ENCODE measurements at regions not wholly inside any gene's neighbourhood (a gene's known extent, or its start where the extent isn't known, plus 50 kb on each side); places are given as distances from the start of the nearest gene placed in this dataset.

DNA sequence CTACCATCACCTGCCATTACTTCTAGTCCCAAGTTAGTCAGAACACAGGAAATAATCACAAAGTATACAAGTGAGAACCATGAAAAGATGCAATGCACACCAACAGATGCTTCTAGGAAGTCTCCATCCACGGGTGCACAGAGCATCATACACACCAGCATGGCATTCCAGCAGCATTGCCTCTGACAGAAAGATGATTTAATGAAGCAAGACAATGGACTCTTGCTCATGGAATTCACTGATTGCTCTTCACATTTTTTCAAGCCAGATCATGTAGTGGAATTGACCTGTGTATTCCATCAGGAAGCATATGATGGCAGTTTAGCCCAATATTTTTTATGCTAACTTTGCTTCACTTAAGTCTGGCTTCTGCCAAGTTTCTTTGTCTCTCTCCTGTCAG lies 406.3 kb upstream of the RGS17 start:
- H3K56ac ChIP-seq (ENCODE audit: extremely low read depth, insufficient read depth, low read length): no peak overlapping the region
- no peak overlapping the region for H4K5ac ChIP-seq (ENCODE audit: low read depth, low read length)
- no peak overlapping the region for H4K8ac ChIP-seq (ENCODE audit: low read depth in 2 of 2, low read length in 2 of 2)
- TF ChIP-seq, protein P1, sequence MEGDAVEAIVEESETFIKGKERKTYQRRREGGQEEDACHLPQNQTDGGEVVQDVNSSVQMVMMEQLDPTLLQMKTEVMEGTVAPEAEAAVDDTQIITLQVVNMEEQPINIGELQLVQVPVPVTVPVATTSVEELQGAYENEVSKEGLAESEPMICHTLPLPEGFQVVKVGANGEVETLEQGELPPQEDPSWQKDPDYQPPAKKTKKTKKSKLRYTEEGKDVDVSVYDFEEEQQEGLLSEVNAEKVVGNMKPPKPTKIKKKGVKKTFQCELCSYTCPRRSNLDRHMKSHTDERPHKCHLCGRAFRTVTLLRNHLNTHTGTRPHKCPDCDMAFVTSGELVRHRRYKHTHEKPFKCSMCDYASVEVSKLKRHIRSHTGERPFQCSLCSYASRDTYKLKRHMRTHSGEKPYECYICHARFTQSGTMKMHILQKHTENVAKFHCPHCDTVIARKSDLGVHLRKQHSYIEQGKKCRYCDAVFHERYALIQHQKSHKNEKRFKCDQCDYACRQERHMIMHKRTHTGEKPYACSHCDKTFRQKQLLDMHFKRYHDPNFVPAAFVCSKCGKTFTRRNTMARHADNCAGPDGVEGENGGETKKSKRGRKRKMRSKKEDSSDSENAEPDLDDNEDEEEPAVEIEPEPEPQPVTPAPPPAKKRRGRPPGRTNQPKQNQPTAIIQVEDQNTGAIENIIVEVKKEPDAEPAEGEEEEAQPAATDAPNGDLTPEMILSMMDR (conservative IDR thresholded peaks at IDR 0.05; ENCODE audit: low read depth, low read length): no peak
- TF ChIP-seq NFE2L2 (IDR thresholded peaks at IDR 0.05; ENCODE audit: low read depth, low read length) (no peak), MAFK (IDR thresholded peaks at IDR 0.05; ENCODE audit: low read depth, low read length) (no peak), POLR2A (IDR thresholded peaks at IDR 0.05; ENCODE audit: low read depth, low read length) (no peak), RFX5 (IDR thresholded peaks at IDR 0.05; ENCODE audit: low read depth, low read length) (no peak), MXI1 (IDR thresholded peaks at IDR 0.05; ENCODE audit: borderline replicate concordance, low read depth, low read length) (no peak), CEBPB (IDR thresholded peaks at IDR 0.05; ENCODE audit: low read depth, low read length) (no peak), SMC3 (IDR thresholded peaks at IDR 0.05; ENCODE audit: low read depth, low read length) (no peak), MAZ (IDR thresholded peaks at IDR 0.05; ENCODE audit: borderline replicate concordance, low read depth, low read length) (no peak), RCOR1 (IDR thresholded peaks at IDR 0.05; ENCODE audit: insufficient replicate concordance, low read length) (no peak), CHD1 (IDR thresholded peaks at IDR 0.05; ENCODE audit: low read depth, low read length) (no peak), BHLHE40 (IDR thresholded peaks at IDR 0.05; ENCODE audit: low read depth, low read length) (no peak)
- TF ChIP-seq, protein P2, sequence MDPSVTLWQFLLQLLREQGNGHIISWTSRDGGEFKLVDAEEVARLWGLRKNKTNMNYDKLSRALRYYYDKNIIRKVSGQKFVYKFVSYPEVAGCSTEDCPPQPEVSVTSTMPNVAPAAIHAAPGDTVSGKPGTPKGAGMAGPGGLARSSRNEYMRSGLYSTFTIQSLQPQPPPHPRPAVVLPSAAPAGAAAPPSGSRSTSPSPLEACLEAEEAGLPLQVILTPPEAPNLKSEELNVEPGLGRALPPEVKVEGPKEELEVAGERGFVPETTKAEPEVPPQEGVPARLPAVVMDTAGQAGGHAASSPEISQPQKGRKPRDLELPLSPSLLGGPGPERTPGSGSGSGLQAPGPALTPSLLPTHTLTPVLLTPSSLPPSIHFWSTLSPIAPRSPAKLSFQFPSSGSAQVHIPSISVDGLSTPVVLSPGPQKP (IDR thresholded peaks at IDR 0.05; ENCODE audit: borderline replicate concordance, low read depth, low read length): no peak
- TF ChIP-seq, protein P3, sequence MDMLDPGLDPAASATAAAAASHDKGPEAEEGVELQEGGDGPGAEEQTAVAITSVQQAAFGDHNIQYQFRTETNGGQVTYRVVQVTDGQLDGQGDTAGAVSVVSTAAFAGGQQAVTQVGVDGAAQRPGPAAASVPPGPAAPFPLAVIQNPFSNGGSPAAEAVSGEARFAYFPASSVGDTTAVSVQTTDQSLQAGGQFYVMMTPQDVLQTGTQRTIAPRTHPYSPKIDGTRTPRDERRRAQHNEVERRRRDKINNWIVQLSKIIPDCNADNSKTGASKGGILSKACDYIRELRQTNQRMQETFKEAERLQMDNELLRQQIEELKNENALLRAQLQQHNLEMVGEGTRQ (IDR thresholded peaks at IDR 0.05; ENCODE audit: low read depth, low read length): no peak
- no peaks in the 10 kb centered on the region for H3K9me1 ChIP-seq (ENCODE audit: insufficient read depth, low read length)
- H2BK15ac ChIP-seq (ENCODE audit: low read depth, low read length): no peak overlapping the region
- H3K9ac ChIP-seq (ENCODE audit: low read depth, low read length): no peak overlapping the region
- in situ Hi-C loops (cut with MboI; ENCODE audit: low sequenced_read_pairs) (no loop called here), intact Hi-C loops (cut with micrococcal nuclease) (no loop called here), dilution Hi-C loops (cut with HindIII; ENCODE audit: low sequenced_read_pairs, unreplicated experiment) (no loop called here)
- H3K9me3 ChIP-seq (ENCODE audit: control insufficient read depth, insufficient read depth, low read length): peaks cover 13% of the 10 kb centered on the region
- no peak overlapping the region for H3K4me3 ChIP-seq (ENCODE audit: insufficient read depth, low read depth, low read length)
- no peak overlapping the region for H3K23ac ChIP-seq (ENCODE audit: low read depth, low read length)
- no peak overlapping the region for H3K4ac ChIP-seq (ENCODE audit: low read depth, low read length)
- no peaks in the 10 kb centered on the region for H3K79me1 ChIP-seq (ENCODE audit: low read depth in 1 of 2, low read length in 2 of 2)
- no peak overlapping the region for H2BK120ac ChIP-seq (ENCODE audit: low read depth, low read length)
- no peak for ATAC-seq (ENCODE audit: low read depth)
- no peaks in the 10 kb centered on the region for H3K27me3 ChIP-seq (ENCODE audit: control insufficient read depth, insufficient read depth, low read length)
- no peak overlapping the region for H2AK9ac ChIP-seq (replicated peaks; ENCODE audit: low read depth, low read length, poor library complexity)
- no peak overlapping the region for H2AFZ ChIP-seq (replicated peaks; ENCODE audit: low read length, poor library complexity)
- no peak overlapping the region for H3K4me2 ChIP-seq (ENCODE audit: low read depth, low read length)
- no peaks in the 10 kb centered on the region for H3K36me3 ChIP-seq (ENCODE audit: control insufficient read depth, insufficient read depth, low read length)
- ChIA-PET POLR2A (ENCODE audit: unreplicated experiment) (no interaction called here), CTCF (no interaction called here)
- no peak overlapping the region for H2AK5ac ChIP-seq (ENCODE audit: low read depth, low read length)
- no peaks in the 10 kb centered on the region for H3K4me1 ChIP-seq (ENCODE audit: control insufficient read depth, insufficient read depth, low read length)
- BruUV-seq (replicated peaks): no TSS peak
- H2BK20ac ChIP-seq (ENCODE audit: low read depth, low read length): no peak overlapping the region
- H3K14ac ChIP-seq (replicated peaks; ENCODE audit: low read depth, low read length): no peak overlapping the region
- no peak for DNase-seq
- no peak overlapping the region for H3K27ac ChIP-seq (ENCODE audit: insufficient read depth, low read length)
- no peaks in the 10 kb centered on the region for H4K20me1 ChIP-seq (ENCODE audit: insufficient read depth, low read length)
- no peak overlapping the region for H4K91ac ChIP-seq (ENCODE audit: insufficient read depth, low read depth, low read length)
- no peak overlapping the region for H2BK5ac ChIP-seq (ENCODE audit: low read depth, low read length, poor library complexity, severe bottlenecking)
- WGBS, 2 experiments (ENCODE audit: extremely low coverage in 2 of 2, insufficient read length in 1 of 2): no CpG with 5 or more reads among the region's 1 CpG
- no peak overlapping the region for H3K18ac ChIP-seq (ENCODE audit: low read depth, low read length)
